HepG2 (cell line): ENCODE measurements at regions not wholly inside any gene's neighbourhood (a gene's known extent, or its start where the extent isn't known, plus 50 kb on each side); places are given as distances from the start of the nearest gene placed in this dataset.

ENCODE experiments used
- ATAC-seq: fragments of 200-7000 bp; cut with Tn5 transposase; 3 replicates; pipeline ENCODE4 v1.9.1; 2020; ENCODE audit warnings: mild to moderate bottlenecking, moderate library complexity
- BruUV-seq: library from RNA; stranded (reverse); fragments of 400-500 nt; replicated peaks from 2 replicates; lab custom pipeline; 2021; lab: Mats Ljungman, UMichigan
- CTCF ChIA-PET: fragments of 300-600 bp; formaldehyde crosslinking; extraction: SDS; loops from one replicate; lab custom pipeline; 2021; ENCODE audit warnings: low total read pairs, inconsistent platforms, low intra/inter-chr PET ratio; lab: Yijun Ruan, JAX
- POLR2A ChIA-PET: fragments of 350-600 bp; sonication (Branson Sonifier 250); formaldehyde crosslinking; loops from one replicate; lab custom pipeline; 2020; ENCODE audit warnings: antibody characterized with exemption, inconsistent platforms; lab: Yijun Ruan, JAX
- DNase-seq: peaks from one replicate; pipeline ENCODE4 v3.0.0-alpha.2; 2015; ENCODE audit warnings: low spot score
- FAIRE-seq: peaks from 3 replicates; lab custom pipeline; 2011; peaks lifted over from hg19 to GRCh38; lab: Jason Lieb, UNC
- H2AFZ ChIP-seq: one replicate; pipeline ENCODE4 v1.6.1; 2011; ENCODE audit warnings: low read length, inconsistent platforms
- H3K27ac ChIP-seq: fragments of 300-600 bp; 3 replicates; pipeline ENCODE4 v1.8.0; 2011; ENCODE audit warnings: mixed run types, mild to moderate bottlenecking, mixed read lengths, low read length, inconsistent platforms; ENCODE audit not compliant: insufficient read depth; ENCODE audit errors: extremely low read length
- H3K27me3 ChIP-seq, 2 experiments: fragments of 200-600 bp in 1 of 2; 2 replicates in 1 of 2; 3 replicates in 1 of 2; pipeline versions ENCODE4 v1.6.0 to v1.8.0; 2011; ENCODE audit warnings: low read length in 2 of 2, mild to moderate bottlenecking in 2 of 2, moderate library complexity in 2 of 2, inconsistent platforms in 1 of 2; ENCODE audit not compliant: insufficient read depth in 2 of 2, control insufficient read depth in 1 of 2
- H3K36me3 ChIP-seq, 2 experiments: fragments of 200-600 bp in 1 of 2; replicated peaks in 1 of 2; 2 replicates in 1 of 2; 3 replicates in 1 of 2; pipeline versions ENCODE4 v1.5.1 to v1.8.0; 2011; ENCODE audit warnings: low read length in 2 of 2, inconsistent platforms in 1 of 2; ENCODE audit not compliant: insufficient read depth in 2 of 2, control insufficient read depth in 1 of 2
- H3K4me1 ChIP-seq: 2 replicates; pipeline ENCODE4 v1.5.1; 2012; ENCODE audit warnings: low read length, inconsistent platforms; ENCODE audit not compliant: insufficient read depth
- H3K4me2 ChIP-seq: 2 replicates; pipeline ENCODE4 v1.6.0; 2011; ENCODE audit warnings: low read depth, low read length, inconsistent platforms
- H3K4me3 ChIP-seq, 3 experiments: fragments of 200-600 bp in 1 of 3; sonication (generic), shearing (Covaris generic) in 1 of 3; replicated peaks in 1 of 3; 2 replicates each; pipeline ENCODE4 v1.5.1; 2011 to 2016; ENCODE audit warnings: low read length in 3 of 3, inconsistent platforms in 2 of 3, low read depth in 2 of 3, mild to moderate bottlenecking in 2 of 3, control low read depth in 1 of 3, mixed read lengths in 1 of 3; ENCODE audit not compliant: insufficient read depth in 1 of 3
- H3K79me2 ChIP-seq: one replicate; pipeline ENCODE4 v1.6.1; 2011; ENCODE audit warnings: low read length, inconsistent platforms; ENCODE audit not compliant: insufficient read depth
- H3K9ac ChIP-seq: 2 replicates; pipeline ENCODE4 v1.6.0; 2011; ENCODE audit warnings: mild to moderate bottlenecking, low read depth, low read length, inconsistent platforms; ENCODE audit not compliant: insufficient read depth
- H3K9me3 ChIP-seq: 2 replicates; pipeline ENCODE4 v1.5.1; 2012; ENCODE audit warnings: mild to moderate bottlenecking, low read length
- H4K20me1 ChIP-seq: 2 replicates; pipeline ENCODE4 v1.6.0; 2011; ENCODE audit warnings: inconsistent platforms, mild to moderate bottlenecking, low read length, moderate library complexity; ENCODE audit not compliant: insufficient read depth
- ATM ChIP-seq: fragments of 450-650 bp; IDR thresholded peaks from 2 replicates; pipeline ENCODE4 v1.7.1; 2017; ENCODE audit warnings: mild to moderate bottlenecking, borderline replicate concordance
- HDAC1 ChIP-seq: sonication (generic); formaldehyde crosslinking; IDR thresholded peaks from 2 replicates; pipeline ENCODE4 v1.5.1; 2020; ENCODE audit warnings: mild to moderate bottlenecking, missing genetic modification reagents
- SIN3A ChIP-seq: IDR thresholded peaks from 2 replicates; pipeline ENCODE4 v1.6.1; 2011; ENCODE audit warnings: low read depth, mild to moderate bottlenecking, control low read depth, low read length, borderline replicate concordance
- SP140L ChIP-seq: sonication (generic); formaldehyde crosslinking; IDR thresholded peaks from 2 replicates; pipeline ENCODE4 v1.4.0; 2020; ENCODE audit warnings: missing genetic modification reagents, borderline replicate concordance
- STAT6 ChIP-seq: sonication (generic); formaldehyde crosslinking; IDR thresholded peaks from 2 replicates; pipeline ENCODE4 v1.4.0; 2020; ENCODE audit warnings: missing genetic modification reagents, mild to moderate bottlenecking, borderline replicate concordance
- ZNF234 ChIP-seq: sonication (generic); formaldehyde crosslinking; conservative IDR thresholded peaks from 2 replicates; pipeline ENCODE4 v1.5.1; 2020; ENCODE audit warnings: mild to moderate bottlenecking, missing genetic modification reagents
- ZNF256 ChIP-seq: sonication (generic); formaldehyde crosslinking; conservative IDR thresholded peaks from 2 replicates; pipeline ENCODE4 v1.4.0; 2020; ENCODE audit warnings: missing genetic modification reagents
- ZNF292 ChIP-seq: sonication (generic); formaldehyde crosslinking; IDR thresholded peaks from 2 replicates; pipeline ENCODE4 v1.8.1; 2022; ENCODE audit warnings: mild to moderate bottlenecking, low read depth, missing genetic modification reagents, borderline replicate concordance
- WGBS: methylation state at CpG from one replicate; pipeline ENCODE4 v1.1.6; 2017; ENCODE audit warnings: low lambda C conversion rate; 5-methylcytosine and 5-hydroxymethylcytosine counted together
- in situ Hi-C: cut with HindIII; loops from 2 replicates; pipeline ENCODE4 v1.10.0; 2017; ENCODE audit warnings: low pct_unique_long_range_greater_than_20kb; ENCODE audit not compliant: extremely low pct_ligation_motif_present
- intact Hi-C: fragments of 100-400 bp; cut with micrococcal nuclease; formaldehyde crosslinking; loops from one replicate; pipeline ENCODE4 v1.10.0; 2022; ENCODE audit not compliant: unreplicated experiment

DNA sequence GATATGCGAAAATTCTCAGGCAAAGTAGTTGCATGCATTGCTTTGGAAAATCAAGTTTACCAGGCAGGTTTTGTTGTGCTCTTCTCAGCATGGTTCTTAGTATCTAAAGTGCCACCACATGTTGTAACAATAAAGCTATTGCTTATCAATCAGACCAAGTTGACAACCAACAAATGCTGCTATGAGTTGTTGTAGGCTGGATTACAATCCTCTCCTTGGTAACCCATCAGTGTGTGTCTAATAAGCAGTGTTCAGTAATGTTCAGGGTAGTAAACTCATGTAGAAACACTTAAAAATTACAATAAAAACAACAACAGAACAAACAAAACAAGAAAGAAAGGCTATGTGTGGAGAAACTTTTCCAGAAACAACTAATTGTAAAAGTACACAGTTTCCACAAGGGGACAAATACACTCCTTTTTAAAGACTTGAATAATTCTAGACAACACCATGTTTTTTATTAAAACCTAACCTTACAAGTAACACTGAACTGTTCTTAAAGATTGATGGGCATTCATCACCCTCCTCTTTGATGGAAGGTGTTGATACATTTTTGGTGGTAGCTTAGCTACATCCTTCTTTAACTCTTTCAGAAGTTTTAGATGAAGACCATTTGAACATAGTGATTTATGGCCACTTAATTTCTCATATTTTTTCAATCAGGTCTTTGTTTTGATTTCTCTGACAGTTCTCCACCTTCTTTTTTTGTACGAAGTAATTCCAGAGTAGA is 370.9 kb upstream of the SEMA3A start:
- in situ Hi-C loops (no loop called here), intact Hi-C loops (no loop called here)
- no peak overlapping the region for H3K4me2 ChIP-seq
- no peaks in the 10 kb centered on the region for H3K79me2 ChIP-seq
- WGBS, result 2% methylated on average over 1 of the region's 2 CpGs
- H3K27me3 ChIP-seq, result no peaks in the 10 kb centered on the region
- H2AFZ ChIP-seq, result no peak overlapping the region
- FAIRE-seq, result no peak
- no peak overlapping the region for H3K4me3 ChIP-seq
- ChIA-PET CTCF (no interaction called here), POLR2A (no interaction called here)
- no peak overlapping the region for H3K9ac ChIP-seq
- no peak overlapping the region for H3K27ac ChIP-seq
- BruUV-seq, result no TSS peak
- TF ChIP-seq SP140L (no peak), ZNF234 (CRISPR knock-in tag) (no peak), SIN3A (no peak), HDAC1 (no peak), ZNF256 (no peak), ZNF292 (CRISPR knock-in tag) (no peak), ATM (no peak), STAT6 (CRISPR knock-in tag) (no peak)
- no peaks in the 10 kb centered on the region for H3K9me3 ChIP-seq
- no peak for DNase-seq
- H3K36me3 ChIP-seq, result no peaks in the 10 kb centered on the region
- ATAC-seq, result no peak
- no peaks in the 10 kb centered on the region for H3K4me1 ChIP-seq
- H4K20me1 ChIP-seq, result no peaks in the 10 kb centered on the region
